ENCODE measurements at regions not wholly inside any gene's neighbourhood (a gene's known extent, or its start where the extent isn't known, plus 50 kb on each side); places are given as distances from the start of the nearest gene placed in this dataset.

DNA sequence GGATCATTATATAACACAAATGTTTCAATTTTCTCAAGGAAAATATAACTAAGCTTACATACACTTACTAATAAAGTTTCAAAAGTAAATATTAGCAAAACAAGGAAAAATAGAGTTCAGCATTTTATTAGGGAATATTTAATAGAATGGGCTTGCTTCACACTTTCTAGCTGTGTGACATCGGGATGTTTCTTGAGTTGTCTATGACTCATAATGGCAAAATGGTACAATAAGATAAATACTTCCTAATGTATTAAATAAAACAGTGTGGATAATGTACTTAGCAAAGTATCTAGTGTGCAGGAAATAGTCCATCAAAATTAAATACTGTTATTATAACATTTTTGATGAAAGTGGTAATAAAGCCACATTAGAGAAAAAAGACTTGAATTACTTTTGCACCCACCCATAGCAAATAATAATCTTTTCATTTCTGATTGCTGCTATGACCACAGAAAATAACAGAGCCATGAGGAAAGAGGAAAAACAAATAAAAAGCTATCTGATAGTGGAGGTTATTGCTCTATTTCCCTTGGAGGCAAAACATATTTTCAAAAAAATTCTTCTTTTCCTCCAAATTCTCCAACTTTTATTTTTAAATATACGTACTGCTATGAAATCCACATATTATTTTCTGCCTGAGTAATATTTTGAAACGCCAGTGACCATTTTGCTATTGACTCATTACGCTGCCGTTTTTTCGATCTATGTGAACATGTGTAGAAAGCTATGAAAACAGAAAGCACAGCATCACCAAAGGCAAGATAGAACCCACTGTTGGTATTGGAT, 272.9 kb upstream of the KLF6 start:
- TF ChIP-seq POLR2AphosphoS5 (IDR thresholded peaks at IDR 0.05) (no peak), POLR2A (IDR thresholded peaks at IDR 0.05) (no peak)
- TF ChIP-seq, protein P1, sequence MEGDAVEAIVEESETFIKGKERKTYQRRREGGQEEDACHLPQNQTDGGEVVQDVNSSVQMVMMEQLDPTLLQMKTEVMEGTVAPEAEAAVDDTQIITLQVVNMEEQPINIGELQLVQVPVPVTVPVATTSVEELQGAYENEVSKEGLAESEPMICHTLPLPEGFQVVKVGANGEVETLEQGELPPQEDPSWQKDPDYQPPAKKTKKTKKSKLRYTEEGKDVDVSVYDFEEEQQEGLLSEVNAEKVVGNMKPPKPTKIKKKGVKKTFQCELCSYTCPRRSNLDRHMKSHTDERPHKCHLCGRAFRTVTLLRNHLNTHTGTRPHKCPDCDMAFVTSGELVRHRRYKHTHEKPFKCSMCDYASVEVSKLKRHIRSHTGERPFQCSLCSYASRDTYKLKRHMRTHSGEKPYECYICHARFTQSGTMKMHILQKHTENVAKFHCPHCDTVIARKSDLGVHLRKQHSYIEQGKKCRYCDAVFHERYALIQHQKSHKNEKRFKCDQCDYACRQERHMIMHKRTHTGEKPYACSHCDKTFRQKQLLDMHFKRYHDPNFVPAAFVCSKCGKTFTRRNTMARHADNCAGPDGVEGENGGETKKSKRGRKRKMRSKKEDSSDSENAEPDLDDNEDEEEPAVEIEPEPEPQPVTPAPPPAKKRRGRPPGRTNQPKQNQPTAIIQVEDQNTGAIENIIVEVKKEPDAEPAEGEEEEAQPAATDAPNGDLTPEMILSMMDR (IDR thresholded peaks at IDR 0.05 in 8 of 11, conservative IDR thresholded peaks at IDR 0.05 in 3 of 11) = no peak
